Stimulated activated memory B cell treated with anti-CD40 and anti-IgM and Interleukin-4, amounts not matched to agents 10 μg/mL and 1 μg/mL and 100 μg/mL, for 72 hours (primary cell): ENCODE measurements at regions not wholly inside any gene's neighbourhood (a gene's known extent, or its start where the extent isn't known, plus 50 kb on each side); places are given as distances from the start of the nearest gene placed in this dataset.

Experiments used
- ATAC-seq: fragments of 150-1000 bp; cut with Tn5 transposase; 2 replicates; pipeline ENCODE4 v1.10.0; 2021
- H3K27ac Mint-ChIP-seq: one replicate; pipeline ENCODE4 v1.8.0; 2022; ENCODE audit warnings: mild to moderate bottlenecking, mixed read lengths
- H3K27me3 Mint-ChIP-seq: one replicate; pipeline ENCODE4 v1.8.0; 2022; ENCODE audit warnings: mixed read lengths
- H3K36me3 Mint-ChIP-seq: one replicate; pipeline ENCODE4 v1.8.0; 2022; ENCODE audit warnings: mixed read lengths
- H3K4me1 Mint-ChIP-seq: one replicate; pipeline ENCODE4 v1.8.0; 2022; ENCODE audit warnings: mixed read lengths
- H3K4me3 Mint-ChIP-seq: one replicate; pipeline ENCODE4 v1.8.0; 2022; ENCODE audit warnings: mild to moderate bottlenecking, moderate library complexity, mixed read lengths
- H3K9me3 Mint-ChIP-seq: one replicate; pipeline ENCODE4 v1.8.0; 2022; ENCODE audit warnings: mixed read lengths

- Mint-ChIP-seq H3K27me3 (peaks cover 3% of the 10 kb centered on the region), H3K9me3 (peaks cover 4% of the 10 kb centered on the region), H3K4me1 (peaks cover 24% of the 10 kb centered on the region), H3K36me3 (no peaks in the 10 kb centered on the region), H3K27ac (no peak overlapping the region), H3K4me3 (no peak overlapping the region)
- no peak for ATAC-seq
Measured at GRCh38 chr5:148927307-148927946, 101.0 kb downstream of the ADRB2 start.

- no peaks in the 10 kb centered on the region for H3K27me3 Mint-ChIP-seq
- H3K9me3 Mint-ChIP-seq, result peaks cover 4% of the 10 kb centered on the region
- peaks cover 24% of the 10 kb centered on the region for H3K4me1 Mint-ChIP-seq
- ATAC-seq, result no peak
- H3K27ac Mint-ChIP-seq, result no peak overlapping the region
- no peaks in the 10 kb centered on the region for H3K36me3 Mint-ChIP-seq
- H3K4me3 Mint-ChIP-seq, result no peak overlapping the region
Measured at GRCh38 chr5:148928141-148928540, 101.7 kb downstream of the ADRB2 start.

GRCh38 chr5:148931453-148932057, 105.1 kb downstream of the ADRB2 start:
- no peaks in the 10 kb centered on the region for H3K27me3 Mint-ChIP-seq
- H3K9me3 Mint-ChIP-seq, result peaks cover 4% of the 10 kb centered on the region
- ATAC-seq, result no peak
- peak overlapping the region; percentile 4 for H3K27ac Mint-ChIP-seq
- peaks cover 24% of the 10 kb centered on the region for H3K4me1 Mint-ChIP-seq
- H3K4me3 Mint-ChIP-seq, result no peak overlapping the region
- H3K36me3 Mint-ChIP-seq, result no peaks in the 10 kb centered on the region

- Mint-ChIP-seq H3K4me1 (peaks cover 24% of the 10 kb centered on the region), H3K27ac (no peak overlapping the region), H3K27me3 (no peaks in the 10 kb centered on the region), H3K9me3 (peaks cover 4% of the 10 kb centered on the region), H3K4me3 (no peak overlapping the region), H3K36me3 (no peaks in the 10 kb centered on the region)
- no peak for ATAC-seq
Measured at GRCh38 chr5:148932355-148932935, 106.0 kb downstream of the ADRB2 start.

GRCh38 chr5:148933903-148934432, 107.6 kb downstream of the ADRB2 start:
- Mint-ChIP-seq H3K27me3 (peaks cover 12% of the 10 kb centered on the region), H3K4me3 (no peak overlapping the region), H3K36me3 (no peaks in the 10 kb centered on the region), H3K27ac (no peak overlapping the region), H3K4me1 (peaks cover 24% of the 10 kb centered on the region), H3K9me3 (peaks cover 4% of the 10 kb centered on the region)
- no peak for ATAC-seq

- no peaks in the 10 kb centered on the region for H3K36me3 Mint-ChIP-seq
- peaks cover 18% of the 10 kb centered on the region for H3K4me1 Mint-ChIP-seq
- H3K4me3 Mint-ChIP-seq, result no peak overlapping the region
- no peak for ATAC-seq
- no peak overlapping the region for H3K27ac Mint-ChIP-seq
- peaks cover 12% of the 10 kb centered on the region for H3K27me3 Mint-ChIP-seq
- H3K9me3 Mint-ChIP-seq, result peaks cover 4% of the 10 kb centered on the region
Measured at GRCh38 chr5:148934895-148935400, 108.5 kb downstream of the ADRB2 start.

- H3K36me3 Mint-ChIP-seq, result no peaks in the 10 kb centered on the region
- no peak overlapping the region for H3K27ac Mint-ChIP-seq
- H3K4me1 Mint-ChIP-seq, result no peaks in the 10 kb centered on the region
- no peak for ATAC-seq
- no peaks in the 10 kb centered on the region for H3K9me3 Mint-ChIP-seq
- no peak overlapping the region for H3K4me3 Mint-ChIP-seq
- peaks cover 29% of the 10 kb centered on the region for H3K27me3 Mint-ChIP-seq
Measured at GRCh38 chr5:148937239-148937638, 110.8 kb downstream of the ADRB2 start.

- H3K27ac Mint-ChIP-seq, result no peak overlapping the region
- peaks cover 31% of the 10 kb centered on the region for H3K27me3 Mint-ChIP-seq
- H3K4me3 Mint-ChIP-seq, result no peak overlapping the region
- ATAC-seq, result no peak
- H3K36me3 Mint-ChIP-seq, result no peaks in the 10 kb centered on the region
- no peaks in the 10 kb centered on the region for H3K4me1 Mint-ChIP-seq
- no peaks in the 10 kb centered on the region for H3K9me3 Mint-ChIP-seq
Measured at GRCh38 chr5:148937830-148938521, 111.6 kb downstream of the ADRB2 start.

GRCh38 chr5:148938522-148938882, 112.1 kb downstream of the ADRB2 start:
- no peak overlapping the region for H3K27ac Mint-ChIP-seq
- ATAC-seq, result no peak

GRCh38 chr5:148939676-148940075, 113.3 kb downstream of the ADRB2 start:
- Mint-ChIP-seq H3K27ac (no peak overlapping the region), H3K4me3 (no peak overlapping the region), H3K9me3 (no peaks in the 10 kb centered on the region), H3K27me3 (peaks cover 31% of the 10 kb centered on the region), H3K36me3 (no peaks in the 10 kb centered on the region), H3K4me1 (no peaks in the 10 kb centered on the region)
- ATAC-seq, result no peak

More at GRCh38 chr5:148938522-148938882, 112.1 kb downstream of the ADRB2 start:
- H3K36me3 Mint-ChIP-seq, result no peaks in the 10 kb centered on the region
- no peak overlapping the region for H3K4me3 Mint-ChIP-seq
- H3K27me3 Mint-ChIP-seq, result peaks cover 31% of the 10 kb centered on the region
- H3K9me3 Mint-ChIP-seq, result no peaks in the 10 kb centered on the region
- no peaks in the 10 kb centered on the region for H3K4me1 Mint-ChIP-seq

GRCh38 chr5:148941810-148942209, 115.4 kb downstream of the ADRB2 start:
- no peaks in the 10 kb centered on the region for H3K9me3 Mint-ChIP-seq
- ATAC-seq, result no peak

GRCh38 chr5:148949841-148950470, 112.9 kb downstream of the SH3TC2 start:
- no peak overlapping the region for H3K4me3 Mint-ChIP-seq
- no peaks in the 10 kb centered on the region for H3K36me3 Mint-ChIP-seq
- H3K27ac Mint-ChIP-seq, result no peak overlapping the region
- H3K9me3 Mint-ChIP-seq, result no peaks in the 10 kb centered on the region
- no peaks in the 10 kb centered on the region for H3K27me3 Mint-ChIP-seq
- ATAC-seq, result no peak
- no peaks in the 10 kb centered on the region for H3K4me1 Mint-ChIP-seq

More at GRCh38 chr5:148941810-148942209, 115.4 kb downstream of the ADRB2 start:
- Mint-ChIP-seq H3K27ac (no peak overlapping the region), H3K27me3 (peaks cover 31% of the 10 kb centered on the region), H3K4me3 (no peak overlapping the region), H3K4me1 (no peaks in the 10 kb centered on the region), H3K36me3 (no peaks in the 10 kb centered on the region)

GRCh38 chr5:148950471-148950863, 112.4 kb downstream of the SH3TC2 start:
- Mint-ChIP-seq H3K27ac (no peak overlapping the region), H3K27me3 (no peaks in the 10 kb centered on the region), H3K9me3 (no peaks in the 10 kb centered on the region), H3K4me1 (no peaks in the 10 kb centered on the region), H3K36me3 (no peaks in the 10 kb centered on the region), H3K4me3 (no peak overlapping the region)
- ATAC-seq, result no peak

- no peaks in the 10 kb centered on the region for H3K36me3 Mint-ChIP-seq
- no peaks in the 10 kb centered on the region for H3K4me1 Mint-ChIP-seq
- no peak for ATAC-seq
- no peak overlapping the region for H3K4me3 Mint-ChIP-seq
- no peak overlapping the region for H3K27ac Mint-ChIP-seq
- no peaks in the 10 kb centered on the region for H3K27me3 Mint-ChIP-seq
- H3K9me3 Mint-ChIP-seq, result no peaks in the 10 kb centered on the region
Measured at GRCh38 chr5:148950892-148951291, 112.0 kb downstream of the SH3TC2 start.

- H3K9me3 Mint-ChIP-seq, result no peaks in the 10 kb centered on the region
- no peak for ATAC-seq
- H3K27ac Mint-ChIP-seq, result no peak overlapping the region
- H3K4me3 Mint-ChIP-seq, result no peak overlapping the region
- no peaks in the 10 kb centered on the region for H3K4me1 Mint-ChIP-seq
- H3K27me3 Mint-ChIP-seq, result no peaks in the 10 kb centered on the region
- no peaks in the 10 kb centered on the region for H3K36me3 Mint-ChIP-seq
Measured at GRCh38 chr5:148951612-148952011, 111.2 kb downstream of the SH3TC2 start.
